H7 (cell line): ENCODE measurements at regions not wholly inside any gene's neighbourhood (a gene's known extent, or its start where the extent isn't known, plus 50 kb on each side); places are given as distances from the start of the nearest gene placed in this dataset.

ENCODE experiments used
- DNase-seq: peaks from one replicate; pipeline ENCODE4 v3.0.0; 2012
- H3K27me3 ChIP-seq: 2 replicates; pipeline ENCODE4 v1.6.0; 2011; ENCODE audit warnings: mild to moderate bottlenecking, low read length; ENCODE audit not compliant: control insufficient read depth, insufficient read depth
- H3K36me3 ChIP-seq: replicated peaks from 2 replicates; pipeline ENCODE4 v1.5.1; 2011; ENCODE audit warnings: low read length; ENCODE audit not compliant: control insufficient read depth, insufficient read depth
- H3K4me3 ChIP-seq: 2 replicates; pipeline ENCODE4 v1.5.1; 2011; ENCODE audit warnings: low read depth, mild to moderate bottlenecking, control low read depth, low read length, moderate library complexity; ENCODE audit not compliant: insufficient read depth

- Histone ChIP-seq H3K36me3 (no peaks in the 10 kb centered on the region), H3K4me3 (no peak overlapping the region), H3K27me3 (no peaks in the 10 kb centered on the region)
- DNase-seq = no peak
These were observed 178.6 kb downstream of the GAS1 start for GRCh38 chr9:86768709-86769108.

DNA sequence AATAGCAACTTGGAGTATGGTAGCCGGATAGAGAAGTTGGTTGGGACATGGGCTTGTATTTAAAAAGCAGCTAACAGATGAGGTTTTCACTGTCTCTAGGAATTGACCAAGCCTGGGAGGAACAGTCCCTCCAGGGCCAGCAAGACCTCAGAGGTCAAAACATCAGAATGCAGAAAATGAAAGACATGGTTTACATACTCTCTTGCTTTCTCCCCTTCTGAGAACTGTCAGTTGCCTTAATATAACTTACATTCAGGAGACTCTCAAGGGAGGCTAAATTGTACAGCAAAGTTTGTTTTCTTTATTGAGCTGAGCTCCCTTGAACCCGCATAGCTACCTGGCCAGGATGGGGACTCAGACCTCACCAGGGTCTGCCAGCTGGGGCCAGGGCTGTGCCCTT is 179.3 kb downstream of the GAS1 start:
- H3K27me3 ChIP-seq = no peaks in the 10 kb centered on the region
- no peak for DNase-seq
- no peak overlapping the region for H3K4me3 ChIP-seq
- no peaks in the 10 kb centered on the region for H3K36me3 ChIP-seq

- no peak for DNase-seq
- no peak overlapping the region for H3K4me3 ChIP-seq
- H3K27me3 ChIP-seq = no peaks in the 10 kb centered on the region
- H3K36me3 ChIP-seq = no peaks in the 10 kb centered on the region
These were observed 179.9 kb downstream of the GAS1 start for GRCh38 chr9:86767373-86767772.

- Histone ChIP-seq H3K4me3 (no peak overlapping the region), H3K27me3 (no peaks in the 10 kb centered on the region), H3K36me3 (no peaks in the 10 kb centered on the region)
- DNase-seq = peak; percentile 18
These were observed 180.4 kb downstream of the GAS1 start for GRCh38 chr9:86766912-86767311.

DNA sequence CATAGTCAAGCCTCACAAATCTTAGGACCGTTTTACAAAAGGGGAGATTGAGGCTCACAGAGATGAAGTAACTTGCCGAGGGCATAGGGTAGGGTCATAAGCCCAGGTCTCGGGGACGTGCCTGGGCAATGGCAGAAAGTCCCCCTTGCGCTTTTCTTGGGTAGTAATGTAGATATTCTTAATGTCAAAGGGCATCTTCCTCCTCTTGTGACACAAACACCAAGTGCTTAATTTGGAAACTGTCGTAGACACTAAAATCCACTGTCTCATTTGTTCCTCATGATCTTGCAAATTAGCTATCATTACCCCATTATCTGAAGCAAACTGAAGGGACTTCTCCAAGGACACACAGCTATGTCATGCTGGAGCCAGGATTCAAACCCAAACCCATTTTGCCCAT is 180.8 kb downstream of the GAS1 start:
- no peaks in the 10 kb centered on the region for H3K27me3 ChIP-seq
- H3K36me3 ChIP-seq = no peaks in the 10 kb centered on the region
- no peak for DNase-seq
- no peak overlapping the region for H3K4me3 ChIP-seq

DNA sequence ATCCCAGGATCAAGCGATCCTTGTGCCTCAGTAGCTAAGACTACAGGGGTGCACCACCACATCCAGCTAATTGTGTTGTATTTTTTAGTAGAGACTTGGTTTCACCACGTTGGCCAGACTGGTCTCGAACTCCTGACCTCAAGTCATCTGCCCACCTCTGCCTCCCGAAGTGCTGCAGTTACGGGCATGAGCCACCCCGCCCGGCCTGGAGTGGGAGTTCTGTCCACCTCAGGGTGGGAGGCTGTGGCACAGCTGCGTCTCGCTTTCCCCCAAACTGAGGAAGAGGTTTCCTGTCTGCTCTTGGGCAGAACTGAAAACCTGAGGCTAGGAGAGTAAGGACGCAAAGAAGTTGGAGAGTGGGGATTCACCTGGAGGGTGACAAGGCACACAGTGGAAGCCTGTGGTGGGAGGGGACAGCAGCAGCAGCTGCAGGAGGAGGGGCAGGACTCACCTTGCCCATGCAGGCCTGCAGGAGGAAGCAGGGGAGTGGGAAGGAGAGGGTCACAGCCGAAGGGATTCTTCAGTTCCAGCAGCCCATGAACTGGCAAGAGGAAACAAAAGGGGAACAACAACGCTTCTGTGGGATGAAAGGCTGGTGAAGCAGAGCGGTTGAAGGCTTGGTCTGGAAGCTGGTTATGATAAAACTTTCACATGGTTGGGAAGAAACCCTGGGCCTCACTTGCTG is 181.4 kb downstream of the GAS1 start:
- Histone ChIP-seq H3K27me3 (no peaks in the 10 kb centered on the region), H3K4me3 (no peak overlapping the region), H3K36me3 (no peaks in the 10 kb centered on the region)
- peak; percentile 21 for DNase-seq

GRCh38 chr9:86764671-86765343 is 182.5 kb downstream of the GAS1 start:
- DNase-seq = no peak
- Histone ChIP-seq H3K4me3 (no peak overlapping the region), H3K36me3 (no peaks in the 10 kb centered on the region), H3K27me3 (no peaks in the 10 kb centered on the region)

GRCh38 chr9:86764221-86764624 is 183.1 kb downstream of the GAS1 start:
- no peak for DNase-seq
- Histone ChIP-seq H3K27me3 (no peaks in the 10 kb centered on the region), H3K4me3 (no peak overlapping the region), H3K36me3 (no peaks in the 10 kb centered on the region)

GRCh38 chr9:86763791-86764190 is 183.5 kb downstream of the GAS1 start:
- H3K36me3 ChIP-seq = no peaks in the 10 kb centered on the region
- DNase-seq = no peak
- H3K27me3 ChIP-seq = no peaks in the 10 kb centered on the region
- H3K4me3 ChIP-seq = no peak overlapping the region

GRCh38 chr9:86757382-86757720 is 190.0 kb downstream of the GAS1 start:
- no peak for DNase-seq
- Histone ChIP-seq H3K4me3 (no peak overlapping the region), H3K27me3 (no peaks in the 10 kb centered on the region), H3K36me3 (no peaks in the 10 kb centered on the region)

- Histone ChIP-seq H3K4me3 (no peak overlapping the region), H3K36me3 (no peaks in the 10 kb centered on the region), H3K27me3 (no peaks in the 10 kb centered on the region)
- DNase-seq = no peak
These were observed 190.5 kb downstream of the GAS1 start for GRCh38 chr9:86756576-86757381.

DNA sequence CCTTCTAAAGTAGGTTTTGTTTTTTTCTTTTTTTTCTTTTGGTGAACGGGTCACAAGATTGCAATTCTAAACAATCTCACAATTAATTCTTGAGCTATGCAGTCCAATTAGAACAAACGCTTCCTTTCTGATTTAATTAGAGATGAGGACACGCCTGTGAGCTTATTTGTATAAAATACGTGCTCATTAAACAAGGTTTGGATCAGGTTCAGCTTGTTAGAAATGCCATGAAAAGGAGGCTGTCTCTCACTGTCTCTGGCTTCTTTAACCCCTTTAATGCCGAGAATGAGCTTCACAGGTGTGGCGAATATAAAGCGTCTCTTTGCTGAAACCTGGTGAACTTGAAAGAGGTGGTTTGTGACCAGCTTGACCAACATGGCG is 191.8 kb downstream of the GAS1 start:
- no peaks in the 10 kb centered on the region for H3K36me3 ChIP-seq
- no peaks in the 10 kb centered on the region for H3K27me3 ChIP-seq
- H3K4me3 ChIP-seq = no peak overlapping the region
- DNase-seq = no peak

GRCh38 chr9:86754581-86755560 is 192.4 kb downstream of the GAS1 start:
- no peak for DNase-seq
- no peaks in the 10 kb centered on the region for H3K27me3 ChIP-seq

GRCh38 chr9:86753836-86754235 is 193.5 kb downstream of the GAS1 start:
- no peak for DNase-seq
- Histone ChIP-seq H3K36me3 (no peaks in the 10 kb centered on the region), H3K4me3 (no peak overlapping the region), H3K27me3 (no peaks in the 10 kb centered on the region)

More at GRCh38 chr9:86754581-86755560, 192.4 kb downstream of the GAS1 start:
- H3K36me3 ChIP-seq = no peaks in the 10 kb centered on the region
- H3K4me3 ChIP-seq = no peak overlapping the region
